Liver (tissue), 3 donors: ENCODE measurements at regions not wholly inside any gene's neighbourhood (a gene's known extent, or its start where the extent isn't known, plus 50 kb on each side); places are given as distances from the start of the nearest gene placed in this dataset.

ENCODE experiments used
- CTCF ChIP-seq: fragments of 150-350 bp; IDR thresholded peaks from 2 replicates; pipeline ENCODE4 v1.5.1; 2017; ENCODE audit warnings: improper control_type of control experiment, low read depth, low read length; ENCODE audit not compliant: missing input control
- FOXA1 ChIP-seq: IDR thresholded peaks from 2 replicates; pipeline ENCODE4 v1.6.1; 2016; ENCODE audit warnings: antibody characterized with exemption
- GABPA ChIP-seq, 2 donors: IDR thresholded peaks in 1 of 2; conservative IDR thresholded peaks in 1 of 2; 2 replicates each; pipeline ENCODE4 v1.6.1; 2016; ENCODE audit warnings: antibody characterized with exemption in 2 of 2, mild to moderate bottlenecking in 1 of 2, moderate library complexity in 1 of 2
- HNF4A ChIP-seq, 2 donors: conservative IDR thresholded peaks; 2 replicates each; pipeline ENCODE4 v1.6.1; 2016; ENCODE audit warnings: antibody characterized with exemption in 2 of 2, mild to moderate bottlenecking in 2 of 2
- TAF1 ChIP-seq: conservative IDR thresholded peaks from 2 replicates; pipeline ENCODE4 v1.6.1; 2016; ENCODE audit warnings: antibody characterized with exemption, mild to moderate bottlenecking
- donor health status: healthy.
- donor health status: healthy.

- TF ChIP-seq HNF4A (conservative IDR thresholded peaks at IDR 0.05) (no peak), CTCF (no peak), TAF1 (no peak), GABPA (IDR thresholded peaks at IDR 0.05 in 1 of 2, conservative IDR thresholded peaks at IDR 0.05 in 1 of 2) (no peak), FOXA1 (no peak)
Observed at GRCh38 chr17:52895272-52895671, 736.8 kb upstream of the CA10 start.
